T-cell (primary cell): ENCODE measurements at regions not wholly inside any gene's neighbourhood (a gene's known extent, or its start where the extent isn't known, plus 50 kb on each side); places are given as distances from the start of the nearest gene placed in this dataset.

Experiments
- ATAC-seq, 4 experiments: fragments of 200-7000 bp in 3 of 4; fragments of 150-1000 bp in 1 of 4; cut with Tn5 transposase; replicated peaks in 1 of 4; 1 replicate in 3 of 4; 2 replicates in 1 of 4; pipeline ENCODE4 v1.10.0; 2021; ENCODE audit warnings: moderate library complexity in 3 of 4, mild to moderate bottlenecking in 2 of 4, moderate number of reproducible peaks in 1 of 4
- CTCF ChIA-PET, 2 donors: fragments of 300-600 bp; sonication (Branson Sonifier 250); formaldehyde crosslinking; loops; one replicate each; lab custom pipeline; 2022; ENCODE audit warnings: antibody characterized with exemption in 2 of 2; lab: Charles Lee
- POLR2A ChIA-PET, 2 donors: fragments of 300-600 bp; sonication (Branson Sonifier 250); formaldehyde crosslinking; loops; one replicate each; lab custom pipeline; 2022; ENCODE audit warnings: antibody characterized with exemption in 2 of 2; lab: Charles Lee
- DNase-seq, 35 experiments: peaks; one replicate each; pipeline versions ENCODE4 v3.0.0 to v3.0.0-alpha.2; 2013 to 2023
- H3K27ac ChIP-seq: one replicate; pipeline ENCODE4 v1.5.1; 2013; ENCODE audit warnings: low read length
- H3K27me3 ChIP-seq, 2 experiments: replicated peaks in 1 of 2; 1 replicate in 1 of 2; 2 replicates in 1 of 2; pipeline versions ENCODE4 v1.6.1 to v1.7.0; 2013; ENCODE audit warnings: low read length in 1 of 2, mixed read lengths in 1 of 2; ENCODE audit not compliant: control insufficient read depth in 2 of 2, insufficient read depth in 2 of 2; ENCODE audit errors: extremely low read depth in 1 of 2
- H3K36me3 ChIP-seq, 2 donors: 1 replicate in 1 of 2; 2 replicates in 1 of 2; pipeline versions ENCODE4 v1.6.1 to v1.7.0; 2013; ENCODE audit warnings: low read length in 1 of 2; ENCODE audit not compliant: control insufficient read depth in 2 of 2, insufficient read depth in 1 of 2; ENCODE audit errors: extremely low read depth in 1 of 2
- H3K4me1 ChIP-seq, 2 experiments: 1 replicate in 1 of 2; 2 replicates in 1 of 2; pipeline versions ENCODE4 v1.6.1 to v1.7.0; 2013; ENCODE audit warnings: low read length in 2 of 2, mixed read lengths in 1 of 2; ENCODE audit not compliant: insufficient read depth in 2 of 2, control insufficient read depth in 1 of 2; ENCODE audit errors: extremely low read depth in 1 of 2
- H3K4me3 ChIP-seq, 2 donors: 1 replicate in 1 of 2; 2 replicates in 1 of 2; pipeline versions ENCODE4 v1.5.1 to v1.7.0; 2013; ENCODE audit warnings: mild to moderate bottlenecking in 2 of 2, low read length in 1 of 2, moderate library complexity in 1 of 2; ENCODE audit not compliant: control insufficient read depth in 1 of 2; ENCODE audit errors: extremely low read depth in 1 of 2
- H3K9me3 ChIP-seq: 2 replicates; pipeline ENCODE4 v1.7.0; 2013
- H3K27ac Mint-ChIP-seq, 2 donors: one replicate each; pipeline ENCODE4 v1.8.0; 2020 to 2021; ENCODE audit warnings: mild to moderate bottlenecking in 2 of 2, mixed read lengths in 2 of 2
- H3K27me3 Mint-ChIP-seq, 2 donors: one replicate each; pipeline ENCODE4 v1.8.0; 2021 to 2022; ENCODE audit warnings: mixed read lengths in 2 of 2
- H3K36me3 Mint-ChIP-seq: one replicate; pipeline ENCODE4 v1.8.0; 2021; ENCODE audit warnings: mixed read lengths
- H3K4me1 Mint-ChIP-seq, 3 donors: one replicate each; pipeline ENCODE4 v1.8.0; 2020 to 2022; ENCODE audit warnings: mixed read lengths in 3 of 3, mild to moderate bottlenecking in 1 of 3
- H3K4me3 Mint-ChIP-seq, 3 donors: one replicate each; pipeline ENCODE4 v1.8.0; 2020 to 2022; ENCODE audit warnings: mild to moderate bottlenecking in 3 of 3, mixed read lengths in 3 of 3, moderate library complexity in 3 of 3
- H3K9me3 Mint-ChIP-seq, 3 donors: one replicate each; pipeline ENCODE4 v1.8.0; 2020 to 2022; ENCODE audit warnings: mixed read lengths in 3 of 3
- WGBS: methylation state at CpG from one replicate; pipeline ENCODE4 v1.1.5; 2013; ENCODE audit warnings: missing lambda C conversion rate; ENCODE audit not compliant: insufficient coverage; 5-methylcytosine and 5-hydroxymethylcytosine counted together

- ATAC-seq (no peak), DNase-seq (no peak)
- H3K9me3 Mint-ChIP-seq: peaks cover 0 to 6% (median 0%) of the 10 kb centered on the region in 3 donors
- Histone ChIP-seq H3K4me1 (no peaks in the 10 kb centered on the region), H3K27ac (no peak overlapping the region), H3K27me3 (no peaks in the 10 kb centered on the region), H3K9me3 (no peaks in the 10 kb centered on the region), H3K36me3 (no peaks in the 10 kb centered on the region), H3K4me3 (no peak overlapping the region)
- H3K27ac Mint-ChIP-seq: no peak overlapping the region
- ChIA-PET POLR2A (interaction anchor here (0.6 kb wide), 2 partner anchors 9 to 19 kb away, joined by 5 to 6 read pairs; no protein-coding TSS in a partner anchor), CTCF (interaction anchor here in 1 of 2 donors (0.6 kb wide), 1 partner anchor 1257 kb away, joined by 6 read pairs; no protein-coding TSS in a partner anchor)
- no peaks in the 10 kb centered on the region for H3K27me3 Mint-ChIP-seq
- no peaks in the 10 kb centered on the region for H3K4me1 Mint-ChIP-seq
- no peak overlapping the region for H3K4me3 Mint-ChIP-seq
- no CpG with 5 or more reads among the region's 2 CpGs for WGBS
- H3K36me3 Mint-ChIP-seq: no peaks in the 10 kb centered on the region
Observed at GRCh38 chr11:92286709-92287108, 62.1 kb downstream of the FAT3 start.

- no peak overlapping the region for H3K27ac Mint-ChIP-seq
- no peaks in the 10 kb centered on the region for H3K36me3 Mint-ChIP-seq
- H3K27me3 Mint-ChIP-seq: no peaks in the 10 kb centered on the region
- POLR2A ChIA-PET: interaction anchor here in 1 of 2 donors (0.5 kb wide), 1 partner anchor 9 kb away, joined by 5 read pairs; no protein-coding TSS in a partner anchor
- no peaks in the 10 kb centered on the region for H3K4me1 Mint-ChIP-seq
- CTCF ChIA-PET: no interaction called here
- peaks cover 0 to 5% (median 3%) of the 10 kb centered on the region in 3 donors for H3K9me3 Mint-ChIP-seq
- Histone ChIP-seq H3K27me3 (no peaks in the 10 kb centered on the region), H3K9me3 (no peaks in the 10 kb centered on the region), H3K36me3 (no peaks in the 10 kb centered on the region), H3K4me1 (no peaks in the 10 kb centered on the region), H3K27ac (no peak overlapping the region), H3K4me3 (no peak overlapping the region)
- H3K4me3 Mint-ChIP-seq: no peak overlapping the region
- 45% methylated on average over 2 of the region's 8 CpGs for WGBS
- no peak for DNase-seq
- ATAC-seq: no peak
Observed at GRCh38 chr11:92295175-92296137, 70.8 kb downstream of the FAT3 start.

GRCh38 chr11:92296138-92296515, 71.5 kb downstream of the FAT3 start:
- Mint-ChIP-seq H3K4me1 (no peaks in the 10 kb centered on the region), H3K36me3 (no peaks in the 10 kb centered on the region), H3K9me3 (peaks cover 0 to 5% (median 3%) of the 10 kb centered on the region in 3 donors), H3K4me3 (no peak overlapping the region), H3K27ac (no peak overlapping the region), H3K27me3 (no peaks in the 10 kb centered on the region)
- no peaks in the 10 kb centered on the region for H3K36me3 ChIP-seq
- ATAC-seq (no peak), DNase-seq (no peak)
- H3K27me3 ChIP-seq: no peaks in the 10 kb centered on the region
- H3K9me3 ChIP-seq: no peaks in the 10 kb centered on the region
- CTCF ChIA-PET: no interaction called here
- 17% methylated on average over 1 of the region's 3 CpGs for WGBS
- no peak overlapping the region for H3K27ac ChIP-seq
- no peaks in the 10 kb centered on the region for H3K4me1 ChIP-seq
- H3K4me3 ChIP-seq: no peak overlapping the region
- POLR2A ChIA-PET: interaction anchor here in 1 of 2 donors (0.5 kb wide), 1 partner anchor 10 kb away, joined by 5 read pairs; no protein-coding TSS in a partner anchor

- Histone ChIP-seq H3K4me3 (no peak overlapping the region), H3K27me3 (no peaks in the 10 kb centered on the region), H3K36me3 (no peaks in the 10 kb centered on the region), H3K4me1 (no peaks in the 10 kb centered on the region), H3K9me3 (no peaks in the 10 kb centered on the region), H3K27ac (no peak overlapping the region)
- Mint-ChIP-seq H3K27ac (no peak overlapping the region), H3K4me1 (no peaks in the 10 kb centered on the region), H3K27me3 (no peaks in the 10 kb centered on the region), H3K4me3 (no peak overlapping the region), H3K9me3 (peaks cover 0 to 5% (median 0%) of the 10 kb centered on the region in 3 donors), H3K36me3 (no peaks in the 10 kb centered on the region)
- DNase-seq: no peak
- POLR2A ChIA-PET: no interaction called here
- ATAC-seq: no peak
- WGBS: 60% methylated on average over 1 of the region's 3 CpGs
- CTCF ChIA-PET: interaction anchor here in 1 of 2 donors (0.6 kb wide), 1 partner anchor 579 kb away, joined by 3 read pairs; no protein-coding TSS in a partner anchor
Observed at GRCh38 chr11:92297567-92298553, 73.2 kb downstream of the FAT3 start.

GRCh38 chr11:92300876-92301275, 76.3 kb downstream of the FAT3 start:
- Histone ChIP-seq H3K27me3 (no peaks in the 10 kb centered on the region), H3K9me3 (no peaks in the 10 kb centered on the region), H3K36me3 (no peaks in the 10 kb centered on the region), H3K4me1 (no peaks in the 10 kb centered on the region), H3K27ac (no peak overlapping the region), H3K4me3 (no peak overlapping the region)
- WGBS: 83% methylated on average over 1 of the region's 2 CpGs
- H3K27ac Mint-ChIP-seq: no peak overlapping the region
- no peak overlapping the region for H3K4me3 Mint-ChIP-seq
- POLR2A ChIA-PET: no interaction called here
- DNase-seq (no peak), ATAC-seq (no peak)
- H3K4me1 Mint-ChIP-seq: no peaks in the 10 kb centered on the region
- H3K9me3 Mint-ChIP-seq: peaks cover 0 to 9% (median 1%) of the 10 kb centered on the region in 3 donors
- no peaks in the 10 kb centered on the region for H3K27me3 Mint-ChIP-seq
- CTCF ChIA-PET: no interaction called here
- H3K36me3 Mint-ChIP-seq: no peaks in the 10 kb centered on the region

GRCh38 chr11:92302770-92303169, 78.2 kb downstream of the FAT3 start:
- H3K4me1 Mint-ChIP-seq: no peaks in the 10 kb centered on the region
- no peak overlapping the region for H3K27ac Mint-ChIP-seq

More at GRCh38 chr11:92302770-92303169, 78.2 kb downstream of the FAT3 start:
- no peaks in the 10 kb centered on the region for H3K27me3 Mint-ChIP-seq
- no peaks in the 10 kb centered on the region for H3K36me3 ChIP-seq
- no peak overlapping the region for H3K4me3 Mint-ChIP-seq
- no peak for ATAC-seq
- peaks cover 0 to 9% (median 1%) of the 10 kb centered on the region in 3 donors for H3K9me3 Mint-ChIP-seq
- H3K4me1 ChIP-seq: no peaks in the 10 kb centered on the region
- ChIA-PET POLR2A (no interaction called here), CTCF (no interaction called here)
- H3K36me3 Mint-ChIP-seq: no peaks in the 10 kb centered on the region
- no peak overlapping the region for H3K4me3 ChIP-seq
- DNase-seq: no peak
- H3K9me3 ChIP-seq: no peaks in the 10 kb centered on the region
- H3K27me3 ChIP-seq: no peaks in the 10 kb centered on the region
- no peak overlapping the region for H3K27ac ChIP-seq
- 80% methylated on average over 3 of the region's 4 CpGs for WGBS
